Smooth muscle cell (in vitro differentiated cells): ENCODE measurements at regions not wholly inside any gene's neighbourhood (a gene's known extent, or its start where the extent isn't known, plus 50 kb on each side); places are given as distances from the start of the nearest gene placed in this dataset.
"Not testable (repeated sequence)": the region's sequence is repeated elsewhere in the genome, so short reads cannot be mapped to it uniquely, and the experiment has no call there.

ENCODE experiments used
- DNase-seq: peaks from one replicate; lab custom pipeline; 2025; ENCODE audit not compliant: unreplicated experiment; lab: John Stamatoyannopoulos, UW
- H2AFZ ChIP-seq: fragments of 200-600 bp; sonication (generic); 2 replicates; pipeline ENCODE4 v1.6.0; 2016; ENCODE audit warnings: antibody characterized with exemption, low read depth, mild to moderate bottlenecking
- H3F3A ChIP-seq: fragments of 200-600 bp; sonication (generic); 2 replicates; pipeline ENCODE4 v1.6.0; 2017; ENCODE audit warnings: antibody characterized with exemption, low read depth
- H3K27ac ChIP-seq: fragments of 200-600 bp; sonication (generic); 2 replicates; pipeline ENCODE4 v1.5.1; 2016; ENCODE audit warnings: low read depth, mild to moderate bottlenecking
- H3K27me3 ChIP-seq: fragments of 200-600 bp; sonication (generic); 2 replicates; pipeline ENCODE4 v1.6.1; 2016; ENCODE audit warnings: low read depth, mild to moderate bottlenecking
- H3K36me3 ChIP-seq: fragments of 200-600 bp; sonication (generic); 2 replicates; pipeline ENCODE4 v1.5.1; 2016; ENCODE audit warnings: low read depth
- H3K4me1 ChIP-seq: fragments of 200-600 bp; sonication (generic); 2 replicates; pipeline ENCODE4 v1.5.1; 2016; ENCODE audit warnings: low read depth
- H3K4me2 ChIP-seq: fragments of 200-600 bp; sonication (generic); 2 replicates; pipeline ENCODE4 v1.6.0; 2016; ENCODE audit warnings: mild to moderate bottlenecking
- H3K4me3 ChIP-seq: fragments of 200-600 bp; sonication (generic); 2 replicates; pipeline ENCODE4 v1.5.1; 2016; ENCODE audit warnings: mild to moderate bottlenecking
- H3K79me2 ChIP-seq: fragments of 200-600 bp; sonication (generic); 2 replicates; pipeline ENCODE4 v1.6.0; 2016; ENCODE audit warnings: low read depth, mild to moderate bottlenecking
- H3K9ac ChIP-seq: fragments of 200-600 bp; sonication (generic); 2 replicates; pipeline ENCODE4 v1.6.0; 2016; ENCODE audit warnings: low read depth
- H3K9me3 ChIP-seq: fragments of 200-600 bp; sonication (generic); replicated peaks from 2 replicates; pipeline ENCODE4 v1.5.1; 2016; ENCODE audit warnings: low read depth
- H4K20me1 ChIP-seq: fragments of 200-600 bp; sonication (generic); 2 replicates; pipeline ENCODE4 v1.6.0; 2016; ENCODE audit warnings: low read depth
- WGBS: methylation state at CpG from one replicate; pipeline ENCODE4 v1.1.7; 2016; ENCODE audit warnings: low lambda C conversion rate; 5-methylcytosine and 5-hydroxymethylcytosine counted together
- TF ChIP-seq, protein P1 (sequence below): fragments of 200-600 bp; sonication (generic); IDR thresholded peaks from 2 replicates; pipeline ENCODE4 v1.5.1; 2017; ENCODE audit warnings: borderline replicate concordance, mild to moderate bottlenecking, antibody characterized with exemption; ENCODE audit not compliant: insufficient read depth, poor library complexity, severe bottlenecking

DNA sequence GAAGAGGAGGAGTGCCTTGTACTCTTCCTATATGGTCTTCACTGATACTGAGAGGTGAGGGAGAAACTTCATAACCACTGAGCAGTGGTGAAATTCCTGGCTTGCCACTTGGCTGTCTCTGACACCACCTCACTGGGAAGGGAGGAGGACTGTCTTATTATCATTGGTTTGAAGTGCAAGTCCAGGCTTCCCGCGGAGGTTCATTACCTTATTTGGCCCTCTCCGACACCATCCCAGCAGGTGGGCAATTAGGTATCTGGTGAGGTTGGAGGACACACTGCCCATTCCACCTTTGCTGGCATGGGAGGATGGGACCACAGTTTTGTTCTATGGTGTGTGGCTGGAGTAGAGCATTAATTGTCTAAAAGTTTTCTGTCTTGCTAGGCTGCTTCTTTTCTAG is 206.1 kb downstream of the LHFPL1 start:
- H3K4me1 ChIP-seq = no peaks in the 10 kb centered on the region
- TF ChIP-seq, protein P1, sequence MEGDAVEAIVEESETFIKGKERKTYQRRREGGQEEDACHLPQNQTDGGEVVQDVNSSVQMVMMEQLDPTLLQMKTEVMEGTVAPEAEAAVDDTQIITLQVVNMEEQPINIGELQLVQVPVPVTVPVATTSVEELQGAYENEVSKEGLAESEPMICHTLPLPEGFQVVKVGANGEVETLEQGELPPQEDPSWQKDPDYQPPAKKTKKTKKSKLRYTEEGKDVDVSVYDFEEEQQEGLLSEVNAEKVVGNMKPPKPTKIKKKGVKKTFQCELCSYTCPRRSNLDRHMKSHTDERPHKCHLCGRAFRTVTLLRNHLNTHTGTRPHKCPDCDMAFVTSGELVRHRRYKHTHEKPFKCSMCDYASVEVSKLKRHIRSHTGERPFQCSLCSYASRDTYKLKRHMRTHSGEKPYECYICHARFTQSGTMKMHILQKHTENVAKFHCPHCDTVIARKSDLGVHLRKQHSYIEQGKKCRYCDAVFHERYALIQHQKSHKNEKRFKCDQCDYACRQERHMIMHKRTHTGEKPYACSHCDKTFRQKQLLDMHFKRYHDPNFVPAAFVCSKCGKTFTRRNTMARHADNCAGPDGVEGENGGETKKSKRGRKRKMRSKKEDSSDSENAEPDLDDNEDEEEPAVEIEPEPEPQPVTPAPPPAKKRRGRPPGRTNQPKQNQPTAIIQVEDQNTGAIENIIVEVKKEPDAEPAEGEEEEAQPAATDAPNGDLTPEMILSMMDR = no peak
- H2AFZ ChIP-seq = no peak overlapping the region
- no peaks in the 10 kb centered on the region for H3K9me3 ChIP-seq
- H3F3A ChIP-seq = no peaks in the 10 kb centered on the region
- no peak overlapping the region for H3K27ac ChIP-seq
- no peaks in the 10 kb centered on the region for H3K27me3 ChIP-seq
- H3K79me2 ChIP-seq = no peaks in the 10 kb centered on the region
- no peaks in the 10 kb centered on the region for H3K36me3 ChIP-seq
- no peak for DNase-seq
- no peak overlapping the region for H3K9ac ChIP-seq
- 85% methylated on average over 3 of the region's 3 CpGs for WGBS
- no peak overlapping the region for H3K4me3 ChIP-seq
- H3K4me2 ChIP-seq = no peak overlapping the region
- H4K20me1 ChIP-seq = no peaks in the 10 kb centered on the region

DNA sequence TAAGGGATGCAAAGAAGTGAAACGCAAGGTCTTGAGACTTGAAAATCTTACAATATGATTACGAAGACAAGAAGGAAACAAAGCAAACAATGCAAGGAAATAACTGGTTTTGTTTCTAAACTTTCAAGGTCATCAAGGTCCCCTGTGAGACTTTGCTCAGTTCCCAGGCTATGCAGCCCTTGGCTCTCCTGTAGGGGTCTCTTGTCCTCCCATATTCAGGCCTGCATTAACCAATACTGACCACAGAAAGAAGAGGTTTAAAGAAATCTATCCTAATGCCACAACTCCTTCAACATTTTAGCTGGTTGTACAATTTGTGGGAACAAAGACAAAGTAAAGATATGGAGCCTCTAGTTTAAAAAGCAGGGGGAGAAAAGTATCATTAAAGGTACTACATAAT is 209.2 kb downstream of the LHFPL1 start:
- no peaks in the 10 kb centered on the region for H3F3A ChIP-seq
- no peaks in the 10 kb centered on the region for H3K79me2 ChIP-seq
- no peak overlapping the region for H3K9ac ChIP-seq
- H4K20me1 ChIP-seq = no peaks in the 10 kb centered on the region
- no peaks in the 10 kb centered on the region for H3K9me3 ChIP-seq
- 89% methylated on average over 2 of the region's 2 CpGs for WGBS
- DNase-seq = no peak
- no peak overlapping the region for H3K4me3 ChIP-seq
- no peaks in the 10 kb centered on the region for H3K4me1 ChIP-seq
- H3K36me3 ChIP-seq = no peaks in the 10 kb centered on the region
- H3K4me2 ChIP-seq = no peak overlapping the region
- no peak overlapping the region for H3K27ac ChIP-seq
- H3K27me3 ChIP-seq = no peaks in the 10 kb centered on the region
- H2AFZ ChIP-seq = no peak overlapping the region
- TF ChIP-seq, protein P1 = no peak

DNA sequence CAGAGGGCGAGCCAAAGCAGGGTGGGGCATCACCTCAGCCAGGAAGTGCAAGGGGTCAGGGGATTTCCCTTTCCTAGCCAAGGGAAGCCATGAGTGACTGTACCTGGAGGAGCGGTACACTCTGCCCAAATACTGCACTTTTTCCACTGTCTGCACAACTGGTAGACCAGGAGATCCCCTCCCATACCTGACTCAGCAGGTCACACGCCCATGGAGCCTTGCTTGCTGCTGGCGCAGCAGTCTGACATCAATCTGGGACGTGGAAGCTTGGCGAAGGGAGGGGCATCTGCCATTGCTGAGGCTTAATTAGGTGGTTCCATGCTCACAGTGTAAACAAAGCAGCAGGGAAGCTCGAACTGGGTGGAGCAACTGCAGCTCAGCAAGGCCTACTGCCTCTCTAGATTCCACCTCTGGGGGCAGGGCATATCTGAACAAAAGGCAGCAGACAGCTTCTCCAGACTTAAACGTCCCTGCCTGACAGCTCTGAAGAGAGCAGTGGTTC is 217.7 kb downstream of the LHFPL1 start:
- not testable (repeated sequence) for H3K4me1 ChIP-seq, H2AFZ ChIP-seq, H3K4me3 ChIP-seq, H3K36me3 ChIP-seq, H3K4me2 ChIP-seq, H3K79me2 ChIP-seq, DNase-seq, H3K27ac ChIP-seq, H3K9ac ChIP-seq, H3K27me3 ChIP-seq, H3K9me3 ChIP-seq, H4K20me1 ChIP-seq, H3F3A ChIP-seq
- WGBS = 80% methylated on average over 8 of the region's 8 CpGs

DNA sequence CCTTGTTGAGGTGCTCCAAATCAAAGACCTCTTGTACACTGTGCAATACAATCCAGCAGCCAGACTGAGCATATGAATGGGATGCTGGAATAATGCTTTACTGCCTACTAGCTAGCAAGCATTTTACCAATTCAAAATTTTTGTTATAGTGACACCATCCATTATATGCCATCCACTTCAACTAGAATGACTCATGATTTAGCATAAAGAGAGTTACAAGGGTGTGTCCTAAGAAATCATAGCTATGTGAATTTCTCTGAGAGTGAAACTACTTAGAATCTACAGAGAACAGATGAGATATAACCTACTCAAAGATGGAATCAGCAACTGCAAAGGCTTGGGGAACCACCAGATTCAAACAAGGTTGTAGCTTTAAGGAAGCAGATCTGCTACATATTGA is 221.9 kb downstream of the LHFPL1 start:
- Histone ChIP-seq H3F3A (no peaks in the 10 kb centered on the region), H3K27me3 (no peaks in the 10 kb centered on the region), H3K27ac (no peak overlapping the region), H4K20me1 (no peaks in the 10 kb centered on the region), H3K4me2 (no peak overlapping the region), H3K9ac (no peak overlapping the region), H3K9me3 (no peaks in the 10 kb centered on the region), H2AFZ (no peak overlapping the region), H3K4me3 (no peak overlapping the region), H3K79me2 (no peaks in the 10 kb centered on the region), H3K36me3 (no peaks in the 10 kb centered on the region), H3K4me1 (no peaks in the 10 kb centered on the region)
- TF ChIP-seq, protein P1 = no peak
- DNase-seq = no peak
